ENCODE measurements at regions not wholly inside any gene's neighbourhood (a gene's known extent, or its start where the extent isn't known, plus 50 kb on each side); places are given as distances from the start of the nearest gene placed in this dataset.
"Not testable (repeated sequence)": the region's sequence is repeated elsewhere in the genome, so short reads cannot be mapped to it uniquely, and the experiment has no call there.

GRCh38 chr12:107144441-107144840 lies 51.1 kb upstream of the CRY1 start:
- no peak for DNase-seq

DNA sequence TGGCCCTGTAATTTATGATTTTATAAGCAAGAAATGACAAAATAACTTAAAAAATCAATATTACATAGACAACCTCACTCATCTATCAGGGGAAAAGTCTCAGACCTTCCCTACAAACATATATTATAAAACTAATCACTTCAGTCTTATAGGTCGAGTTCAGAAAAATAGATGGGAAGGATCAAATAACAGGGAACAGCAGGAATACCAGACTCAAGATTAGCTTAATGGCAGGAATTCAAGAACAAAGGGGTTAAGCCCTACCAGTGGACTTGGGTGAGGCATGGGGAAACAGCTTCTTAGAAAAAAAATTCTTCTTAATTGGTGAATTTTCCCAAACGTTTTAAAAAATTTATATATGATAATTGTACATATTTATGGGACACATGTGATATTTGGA lies 51.6 kb upstream of the CRY1 start:
- no peak for DNase-seq

- DNase-seq: no peak
Measured at GRCh38 chr12:107145397-107145796, 52.0 kb upstream of the CRY1 start.

GRCh38 chr12:107148107-107148506 lies 54.8 kb upstream of the CRY1 start:
- DNase-seq: no peak

GRCh38 chr12:107152315-107152714 lies 59.0 kb upstream of the CRY1 start:
- DNase-seq: no peak

DNA sequence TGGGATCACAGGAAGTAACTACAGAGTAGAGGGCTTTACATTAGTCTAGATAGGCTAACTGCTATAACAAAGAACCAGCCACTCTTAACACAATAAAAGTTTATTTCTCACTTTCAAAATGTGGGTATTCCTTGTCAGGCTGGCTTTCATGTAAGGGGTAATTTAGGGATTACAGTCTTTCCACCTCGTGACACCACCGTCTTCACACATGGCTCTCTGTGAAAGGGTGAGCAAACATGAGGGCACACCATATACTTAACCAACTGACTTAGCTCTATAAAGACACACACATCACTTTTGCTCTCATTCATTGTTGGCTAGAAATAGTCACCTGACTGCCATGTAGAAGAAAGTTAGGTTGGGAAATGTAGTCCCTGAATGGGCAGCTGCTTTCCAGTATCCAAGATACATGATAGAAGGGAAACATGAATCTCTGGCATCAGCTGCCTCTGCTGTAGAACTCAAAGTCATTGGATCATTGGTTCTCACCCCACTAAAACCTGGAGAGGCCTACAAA lies 66.1 kb upstream of the CRY1 start:
- no peak for DNase-seq

DNA sequence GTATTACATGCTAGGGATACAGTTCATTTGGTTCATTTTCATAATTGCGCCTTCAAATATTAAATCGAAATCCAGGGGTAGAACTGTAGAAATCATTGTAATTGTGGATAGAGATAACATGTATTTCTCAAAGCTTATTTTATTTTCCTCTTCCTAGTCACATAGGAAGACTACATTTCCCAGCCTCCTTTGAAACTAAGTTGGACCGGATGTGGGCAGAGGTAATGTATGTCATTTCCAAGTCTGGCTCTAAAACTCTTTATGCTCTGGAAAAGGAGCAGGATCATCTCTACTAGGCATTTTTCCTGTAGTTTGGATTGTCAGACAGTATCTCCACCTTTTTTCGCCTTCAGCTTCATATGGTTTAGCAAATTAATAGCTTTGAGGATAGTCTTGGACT lies 70.1 kb upstream of the CRY1 start:
- no peak for DNase-seq

- DNase-seq: no peak
Measured at GRCh38 chr12:107164392-107164791, 71.0 kb upstream of the CRY1 start.

GRCh38 chr12:107165581-107165980 lies 72.2 kb upstream of the CRY1 start:
- no peak for DNase-seq

DNA sequence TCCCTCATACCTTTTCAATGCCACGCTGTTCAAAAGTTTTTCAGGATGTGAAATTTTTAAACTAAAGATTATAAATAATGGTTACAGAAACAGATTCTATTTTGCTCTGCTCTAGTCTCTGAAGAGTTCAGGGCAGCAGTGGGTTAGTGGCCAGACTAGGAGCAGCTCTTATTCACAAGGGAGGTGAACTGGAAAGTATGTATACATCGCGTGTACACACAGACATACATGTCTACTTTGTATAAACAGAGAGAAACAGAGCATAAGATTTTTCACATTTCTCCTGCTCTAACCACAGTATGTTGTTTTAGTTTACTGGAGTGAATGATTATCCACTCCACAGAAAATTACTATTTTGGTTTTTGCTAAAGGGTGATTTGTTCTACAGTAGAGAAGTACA lies 74.4 kb upstream of the CRY1 start:
- no peak for DNase-seq

DNA sequence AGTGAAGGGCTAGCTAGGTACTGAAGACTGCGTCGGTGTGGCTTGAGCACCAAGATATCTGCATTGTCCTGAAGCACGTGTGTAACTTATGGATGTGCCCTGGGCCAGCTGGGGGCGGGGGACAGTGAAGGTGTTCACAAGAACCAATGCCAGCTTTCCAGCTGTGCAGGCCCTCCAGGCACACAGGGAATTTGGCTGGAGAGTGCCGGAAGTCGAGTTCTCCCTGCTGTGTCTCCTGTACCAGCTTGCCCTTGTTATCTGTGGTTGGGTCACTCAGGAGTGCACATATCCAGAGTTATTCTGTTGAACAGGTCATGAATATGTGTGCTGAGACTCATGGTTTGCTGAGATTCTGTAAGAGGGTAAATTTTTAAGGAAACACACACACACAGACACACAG lies 75.9 kb upstream of the CRY1 start:
- DNase-seq: no peak

DNA sequence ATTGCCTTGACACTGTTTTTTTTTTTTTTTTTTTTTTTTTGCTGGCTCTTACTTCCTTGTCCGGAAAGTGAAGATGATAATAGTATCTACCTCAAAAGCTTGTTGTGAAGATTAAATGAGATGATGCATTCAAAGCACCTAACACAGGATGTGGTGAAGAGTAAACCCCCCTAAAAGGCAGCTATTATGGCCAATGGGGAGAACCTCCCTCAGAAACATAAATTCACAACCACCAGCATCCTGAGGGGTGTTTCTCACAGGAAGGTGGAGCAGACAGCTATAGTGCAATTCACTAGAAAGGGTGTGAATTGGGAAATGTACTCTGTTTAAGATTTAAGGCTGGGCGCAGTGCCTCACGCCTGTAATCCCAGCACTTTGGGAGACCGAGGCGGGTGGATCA lies 85.4 kb upstream of the CRY1 start:
- no peak for DNase-seq

DNA sequence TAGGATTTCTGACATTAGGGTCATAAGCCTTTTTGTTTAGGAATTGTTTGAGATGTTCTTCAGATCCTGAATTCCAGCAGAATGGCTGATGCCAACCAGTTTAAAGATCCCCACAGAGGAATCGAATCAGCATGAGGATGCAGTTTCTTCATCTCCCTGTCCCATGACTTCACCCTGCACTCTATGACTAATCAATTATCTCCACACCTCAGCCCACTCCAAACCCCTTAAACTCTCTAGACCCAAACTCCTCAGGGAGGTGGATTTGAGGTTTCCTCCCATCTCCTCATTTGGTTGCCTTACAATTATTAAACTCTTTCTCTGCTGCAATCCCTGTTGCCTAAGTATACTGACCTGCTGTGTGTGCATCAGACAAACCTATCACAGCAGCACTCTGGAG lies 86.5 kb upstream of the CRY1 start:
- no peak for DNase-seq

DNA sequence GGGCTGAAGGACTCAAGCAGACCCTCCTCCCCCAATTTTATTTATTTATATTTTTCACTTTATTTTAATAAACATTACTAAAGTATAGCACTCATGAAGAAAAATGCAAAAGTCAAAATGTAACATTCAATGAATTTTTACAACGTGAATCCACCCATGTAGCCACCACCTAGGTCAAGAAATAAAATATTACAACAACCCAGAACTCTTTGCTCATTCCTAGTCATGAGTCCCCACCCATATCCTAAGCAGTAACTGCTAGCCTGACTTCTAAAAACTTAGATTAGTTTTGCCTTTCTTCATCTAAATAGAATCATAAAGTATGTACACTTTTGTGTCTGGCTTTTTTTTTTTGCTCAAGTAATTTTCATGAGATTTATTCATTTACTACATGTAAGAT lies 86.9 kb upstream of the CRY1 start:
- DNase-seq: no peak

GRCh38 chr12:107184359-107184930 lies 91.1 kb upstream of the CRY1 start:
- DNase-seq: no peak

GRCh38 chr12:107196681-107197080 lies 103.3 kb upstream of the CRY1 start:
- DNase-seq: no peak

DNA sequence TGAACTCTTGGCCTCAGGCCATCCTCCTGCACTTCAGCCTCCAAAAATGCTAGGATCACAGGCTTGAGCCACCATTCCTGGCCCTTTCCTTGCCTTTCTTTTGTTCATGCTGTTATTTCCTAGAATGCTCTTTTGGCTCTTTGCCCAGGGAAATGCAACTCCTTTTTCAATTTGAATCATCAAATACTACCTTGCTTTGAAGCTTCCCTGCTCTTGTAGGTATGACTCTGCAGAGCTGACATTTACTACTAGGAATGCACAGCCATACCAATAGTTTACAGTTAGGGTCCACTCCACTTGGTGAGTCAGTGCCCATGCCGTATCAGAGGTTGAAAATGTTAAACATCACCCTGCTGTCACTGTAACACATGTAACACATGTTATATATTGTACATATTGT lies 107.0 kb upstream of the CRY1 start:
- DNase-seq: no peak

- no peak for DNase-seq
Measured at GRCh38 chr12:107207931-107208525, 114.7 kb upstream of the CRY1 start.

DNA sequence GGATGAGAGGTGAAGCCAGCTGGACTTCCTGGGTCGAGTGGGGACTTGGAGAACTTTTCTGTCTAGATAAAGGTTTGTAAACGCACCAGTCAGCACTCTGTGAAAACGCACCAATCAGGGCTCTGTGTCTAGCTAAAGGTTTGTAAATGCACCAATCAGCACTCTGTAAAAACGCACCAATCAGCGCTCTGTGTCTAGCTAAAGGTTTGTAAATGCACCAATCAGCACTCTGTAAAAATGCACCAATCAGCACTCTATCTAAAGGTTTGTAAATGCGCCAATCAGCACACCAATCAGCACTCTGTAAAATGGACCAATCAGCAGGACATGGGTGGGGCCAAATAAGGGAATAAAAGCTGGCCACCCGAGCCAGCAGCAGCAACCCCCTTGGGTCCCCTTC lies 116.4 kb upstream of the CRY1 start:
- DNase-seq: not testable (repeated sequence)

DNA sequence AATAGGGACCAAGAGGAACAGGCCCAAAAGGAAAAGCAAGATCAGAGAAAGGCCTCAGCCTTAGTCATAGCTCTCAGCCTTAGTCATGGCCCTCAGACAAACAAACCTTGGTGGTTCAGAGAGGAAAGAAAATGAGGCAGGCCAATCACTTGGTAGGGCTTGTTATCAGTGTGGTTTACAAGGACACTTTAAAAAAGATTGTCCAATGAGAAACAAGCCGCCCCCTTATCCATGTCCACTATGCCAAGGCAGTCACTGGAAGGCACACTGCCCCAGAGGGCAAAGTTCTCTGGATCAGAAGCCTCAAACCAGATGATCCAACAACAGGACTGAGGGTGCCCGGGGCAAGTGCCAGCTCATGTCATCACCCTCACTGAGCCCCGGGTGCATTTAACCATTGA lies 121.0 kb upstream of the CRY1 start:
- DNase-seq: not testable (repeated sequence)

DNA sequence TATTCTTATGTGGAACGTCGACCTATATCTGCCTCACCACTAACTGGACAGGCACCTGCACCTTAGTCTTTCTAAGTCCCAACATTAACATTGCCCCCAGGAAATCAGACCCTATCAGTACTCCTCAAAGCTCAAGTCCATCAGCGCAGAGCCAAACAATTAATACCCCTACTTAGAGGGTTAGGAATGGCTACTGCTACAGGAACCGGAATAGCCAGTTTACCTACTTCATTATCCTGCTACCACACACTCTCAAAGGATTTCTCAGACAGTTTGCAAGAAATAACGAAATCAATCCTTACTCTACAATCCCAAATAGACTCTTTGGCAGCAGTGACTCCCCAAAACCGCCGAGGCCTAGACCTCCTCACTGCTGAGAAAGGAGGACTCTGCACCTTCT lies 123.1 kb upstream of the CRY1 start:
- not testable (repeated sequence) for DNase-seq

DNA sequence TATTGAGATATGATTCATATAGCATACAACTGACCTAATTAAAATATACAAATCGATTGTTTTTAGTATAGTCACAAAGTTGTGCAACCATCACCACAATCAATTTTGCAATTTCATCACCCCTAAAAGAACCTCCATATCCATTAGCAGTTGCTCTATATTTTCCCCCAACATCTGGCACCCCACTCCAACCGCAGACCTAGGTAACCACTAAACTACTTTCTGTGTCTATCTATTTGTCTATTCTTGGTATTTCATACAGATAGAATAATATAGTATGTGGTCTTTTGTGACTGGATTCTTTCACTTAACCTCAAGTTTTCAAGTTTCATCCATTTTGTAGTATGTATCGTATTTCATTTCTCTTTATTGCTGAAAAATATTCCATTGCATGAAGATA lies 126.0 kb upstream of the CRY1 start:
- DNase-seq: no peak

GRCh38 chr12:107221913-107222312 lies 128.6 kb upstream of the CRY1 start:
- DNase-seq: no peak

DNA sequence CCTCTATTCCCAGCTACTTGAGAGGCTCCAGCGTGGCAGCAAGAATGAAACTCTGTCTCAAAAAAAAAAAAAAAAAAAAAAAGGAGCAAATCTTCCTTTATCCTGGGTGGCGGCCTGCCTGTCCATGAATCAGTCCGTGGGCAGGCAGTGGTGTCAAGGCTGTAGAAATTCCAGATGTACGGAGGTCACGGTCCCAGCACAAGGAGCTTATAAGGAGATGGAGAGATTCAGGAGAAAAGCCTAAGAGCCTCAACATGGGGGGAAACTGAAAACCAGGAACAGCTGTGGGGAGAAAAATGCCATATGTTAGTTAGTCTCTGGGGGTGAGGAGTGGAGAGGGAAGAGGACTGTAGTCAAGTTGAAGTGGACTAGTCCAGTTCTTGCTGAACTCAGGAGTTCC lies 130.5 kb upstream of the CRY1 start:
- DNase-seq: no peak

- no peak for DNase-seq
Measured at GRCh38 chr12:107225635-107226034, 132.3 kb upstream of the CRY1 start.
